Osteoblast (primary cell): ENCODE measurements at regions not wholly inside any gene's neighbourhood (a gene's known extent, or its start where the extent isn't known, plus 50 kb on each side); places are given as distances from the start of the nearest gene placed in this dataset.

ENCODE experiments used
- DNase-seq: peaks from one replicate; pipeline ENCODE4 v3.0.0; 2011; ENCODE audit warnings: low spot score, mixed read lengths; ENCODE audit not compliant: insufficient read length; ENCODE audit errors: missing footprints
- H2AFZ ChIP-seq: 2 replicates; pipeline ENCODE4 v1.6.0; 2011; ENCODE audit warnings: mild to moderate bottlenecking, low read length
- H3K27ac ChIP-seq: 2 replicates; pipeline ENCODE4 v1.5.1; 2011; ENCODE audit warnings: mild to moderate bottlenecking, low read depth, low read length, moderate library complexity
- H3K27me3 ChIP-seq: 2 replicates; pipeline ENCODE4 v1.6.0; 2012; ENCODE audit warnings: mild to moderate bottlenecking, control low read depth, inconsistent platforms, low read length, moderate library complexity; ENCODE audit not compliant: insufficient read depth
- H3K36me3 ChIP-seq: 2 replicates; pipeline ENCODE4 v1.5.1; 2011; ENCODE audit warnings: mild to moderate bottlenecking, low read length, control low read depth, moderate library complexity; ENCODE audit not compliant: insufficient read depth
- H3K4me1 ChIP-seq: 2 replicates; pipeline ENCODE4 v1.5.1; 2011; ENCODE audit warnings: mild to moderate bottlenecking, low read length, control low read depth, moderate library complexity; ENCODE audit not compliant: insufficient read depth
- H3K4me2 ChIP-seq: 2 replicates; pipeline ENCODE4 v1.6.0; 2011; ENCODE audit warnings: mild to moderate bottlenecking, low read length; ENCODE audit not compliant: insufficient read depth
- H3K4me3 ChIP-seq: fragments of 200-600 bp; sonication (generic); 3 replicates; pipeline ENCODE4 v1.5.1; 2012; ENCODE audit warnings: mild to moderate bottlenecking, low read length, inconsistent platforms; ENCODE audit not compliant: insufficient read depth
- H3K79me2 ChIP-seq: 2 replicates; pipeline ENCODE4 v1.6.0; 2012; ENCODE audit warnings: mild to moderate bottlenecking, low read length, control low read depth, inconsistent platforms; ENCODE audit not compliant: insufficient read depth
- H3K9me3 ChIP-seq: 2 replicates; pipeline ENCODE4 v1.5.1; 2011; ENCODE audit warnings: low read depth, low read length, control low read depth
- H4K20me1 ChIP-seq: 2 replicates; pipeline ENCODE4 v1.6.0; 2012; ENCODE audit warnings: mild to moderate bottlenecking, low read length, control low read depth; ENCODE audit not compliant: insufficient read depth
- TF ChIP-seq, protein P1 (sequence below): IDR thresholded peaks from 2 replicates; pipeline ENCODE4 v1.5.1; 2011; ENCODE audit warnings: mild to moderate bottlenecking, low read depth, low read length, moderate library complexity; ENCODE audit errors: extremely low read depth

- Histone ChIP-seq H3K4me1 (no peaks in the 10 kb centered on the region), H3K79me2 (no peaks in the 10 kb centered on the region), H2AFZ (no peak overlapping the region), H3K4me3 (no peak overlapping the region), H3K9me3 (no peaks in the 10 kb centered on the region), H4K20me1 (no peaks in the 10 kb centered on the region), H3K27ac (no peak overlapping the region), H3K4me2 (no peak overlapping the region), H3K27me3 (no peaks in the 10 kb centered on the region), H3K36me3 (no peaks in the 10 kb centered on the region)
- no peak for DNase-seq
- TF ChIP-seq, protein P1, sequence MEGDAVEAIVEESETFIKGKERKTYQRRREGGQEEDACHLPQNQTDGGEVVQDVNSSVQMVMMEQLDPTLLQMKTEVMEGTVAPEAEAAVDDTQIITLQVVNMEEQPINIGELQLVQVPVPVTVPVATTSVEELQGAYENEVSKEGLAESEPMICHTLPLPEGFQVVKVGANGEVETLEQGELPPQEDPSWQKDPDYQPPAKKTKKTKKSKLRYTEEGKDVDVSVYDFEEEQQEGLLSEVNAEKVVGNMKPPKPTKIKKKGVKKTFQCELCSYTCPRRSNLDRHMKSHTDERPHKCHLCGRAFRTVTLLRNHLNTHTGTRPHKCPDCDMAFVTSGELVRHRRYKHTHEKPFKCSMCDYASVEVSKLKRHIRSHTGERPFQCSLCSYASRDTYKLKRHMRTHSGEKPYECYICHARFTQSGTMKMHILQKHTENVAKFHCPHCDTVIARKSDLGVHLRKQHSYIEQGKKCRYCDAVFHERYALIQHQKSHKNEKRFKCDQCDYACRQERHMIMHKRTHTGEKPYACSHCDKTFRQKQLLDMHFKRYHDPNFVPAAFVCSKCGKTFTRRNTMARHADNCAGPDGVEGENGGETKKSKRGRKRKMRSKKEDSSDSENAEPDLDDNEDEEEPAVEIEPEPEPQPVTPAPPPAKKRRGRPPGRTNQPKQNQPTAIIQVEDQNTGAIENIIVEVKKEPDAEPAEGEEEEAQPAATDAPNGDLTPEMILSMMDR, result no peak
Observed at GRCh38 chr1:221109930-221110329, 230.7 kb downstream of the HLX start.

DNA sequence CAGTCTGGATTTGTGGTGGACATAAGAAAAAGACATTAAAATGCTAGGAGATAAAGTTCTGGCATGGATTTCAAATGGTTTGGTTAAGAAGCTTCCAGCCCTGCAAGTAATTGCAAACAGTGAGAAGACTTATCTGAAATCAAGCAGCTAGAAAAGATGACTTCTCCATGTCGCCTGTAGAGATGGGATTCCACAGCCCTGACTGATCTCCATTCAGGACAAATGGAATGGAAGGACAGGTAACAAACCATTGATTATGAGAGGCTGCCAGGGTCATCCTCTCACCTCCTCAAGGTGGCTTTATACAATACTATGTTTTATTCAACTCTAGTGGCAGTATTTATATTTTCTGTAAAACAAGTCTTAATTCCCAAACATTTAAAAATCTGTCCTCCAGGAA, 237.9 kb downstream of the HLX start:
- Histone ChIP-seq H4K20me1 (no peaks in the 10 kb centered on the region), H3K79me2 (no peaks in the 10 kb centered on the region), H3K27ac (peak overlapping the region; percentile 87), H3K9me3 (no peaks in the 10 kb centered on the region), H3K36me3 (no peaks in the 10 kb centered on the region), H3K27me3 (no peaks in the 10 kb centered on the region), H3K4me3 (peak overlapping the region; percentile 0), H3K4me1 (peaks cover 23% of the 10 kb centered on the region), H2AFZ (no peak overlapping the region), H3K4me2 (peak overlapping the region; percentile 69)
- no peak for DNase-seq
- TF ChIP-seq, protein P1, result no peak

- Histone ChIP-seq H4K20me1 (no peaks in the 10 kb centered on the region), H3K27ac (peak overlapping the region; percentile 87), H3K4me1 (peaks cover 23% of the 10 kb centered on the region), H3K4me3 (peak overlapping the region; percentile 23), H2AFZ (peak overlapping the region; percentile 34), H3K4me2 (peak overlapping the region; percentile 69), H3K9me3 (no peaks in the 10 kb centered on the region), H3K36me3 (no peaks in the 10 kb centered on the region), H3K79me2 (no peaks in the 10 kb centered on the region), H3K27me3 (no peaks in the 10 kb centered on the region)
- TF ChIP-seq, protein P1, result no peak
- peak; percentile 86 for DNase-seq
Observed at GRCh38 chr1:221117548-221117951, 238.3 kb downstream of the HLX start.

GRCh38 chr1:221118176-221118937, 239.1 kb downstream of the HLX start:
- Histone ChIP-seq H3K36me3 (no peaks in the 10 kb centered on the region), H3K9me3 (no peaks in the 10 kb centered on the region), H3K4me1 (peaks cover 23% of the 10 kb centered on the region), H2AFZ (no peak overlapping the region), H3K4me3 (peak overlapping the region; percentile 23), H3K27ac (peak overlapping the region; percentile 87), H3K27me3 (no peaks in the 10 kb centered on the region), H3K4me2 (peak overlapping the region; percentile 69), H3K79me2 (no peaks in the 10 kb centered on the region), H4K20me1 (no peaks in the 10 kb centered on the region)
- DNase-seq, result no peak
- TF ChIP-seq, protein P1, result no peak
